GM23338 (cell line): ENCODE measurements at regions not wholly inside any gene's neighbourhood (a gene's known extent, or its start where the extent isn't known, plus 50 kb on each side); places are given as distances from the start of the nearest gene placed in this dataset.

Experiments
- CREB1 ChIP-seq: fragments of 250-450 bp; sonication (Bioruptor Pico); IDR thresholded peaks from 2 replicates; pipeline ENCODE4 v1.5.0; 2020; ENCODE audit warnings: low read depth, mild to moderate bottlenecking, moderate library complexity
- EZH2 ChIP-seq: fragments of 200-600 bp; sonication (generic); IDR thresholded peaks from one replicate; pipeline ENCODE4 v1.8.0; 2017; ENCODE audit warnings: antibody characterized with exemption, mild to moderate bottlenecking, low read depth; ENCODE audit not compliant: unreplicated experiment
- EZH2phosphoT487 ChIP-seq: fragments of 200-600 bp; sonication (generic); IDR thresholded peaks from one replicate; pipeline ENCODE4 v1.8.1; 2018; ENCODE audit warnings: antibody characterized with exemption; ENCODE audit not compliant: unreplicated experiment
- JUNB ChIP-seq: IDR thresholded peaks from one replicate; pipeline ENCODE4 v1.6.1; 2016; ENCODE audit warnings: antibody characterized with exemption; ENCODE audit not compliant: unreplicated experiment
- NANOG ChIP-seq: IDR thresholded peaks from 2 replicates; pipeline ENCODE4 v1.6.1; 2016; ENCODE audit warnings: antibody characterized with exemption, borderline replicate concordance
- POLR2AphosphoS5 ChIP-seq: IDR thresholded peaks from 2 replicates; pipeline ENCODE4 v1.6.1; 2016; ENCODE audit warnings: antibody characterized with exemption, low read depth
- STAT1 ChIP-seq: IDR thresholded peaks from one replicate; pipeline ENCODE4 v1.6.1; 2016; ENCODE audit warnings: antibody characterized with exemption; ENCODE audit not compliant: unreplicated experiment
- ZNF114 ChIP-seq: fragments of 250-450 bp; sonication (Bioruptor Pico); IDR thresholded peaks from 2 replicates; pipeline ENCODE4 v1.5.0; 2020; ENCODE audit warnings: mild to moderate bottlenecking, moderate library complexity
- ZNF331 ChIP-seq: fragments of 250-450 bp; sonication (Bioruptor Pico); IDR thresholded peaks from 2 replicates; pipeline ENCODE4 v1.5.0; 2020; ENCODE audit warnings: low read depth, mild to moderate bottlenecking, moderate library complexity
- TF ChIP-seq, protein P1 (sequence below), 2 experiments: fragments of 200-600 bp in 1 of 2; sonication (generic) in 1 of 2; conservative IDR thresholded peaks; 2 replicates each; pipeline versions ENCODE4 v1.5.1 to v1.6.1; 2016 to 2017; ENCODE audit warnings: antibody characterized with exemption in 2 of 2, low read depth in 2 of 2, mild to moderate bottlenecking in 2 of 2, moderate library complexity in 1 of 2
- TF ChIP-seq, protein P2 (sequence below): IDR thresholded peaks from one replicate; pipeline ENCODE4 v1.6.1; 2018; ENCODE audit warnings: antibody characterized with exemption; ENCODE audit not compliant: unreplicated experiment
- TF ChIP-seq, protein P3 (sequence below): fragments of 250-450 bp; sonication (Bioruptor Pico); IDR thresholded peaks from 2 replicates; pipeline ENCODE4 v1.5.0; 2020; ENCODE audit warnings: mild to moderate bottlenecking, moderate library complexity
- TF ChIP-seq, protein P4 (sequence below): IDR thresholded peaks from 2 replicates; pipeline ENCODE4 v1.6.1; 2016; ENCODE audit warnings: antibody characterized with exemption

DNA sequence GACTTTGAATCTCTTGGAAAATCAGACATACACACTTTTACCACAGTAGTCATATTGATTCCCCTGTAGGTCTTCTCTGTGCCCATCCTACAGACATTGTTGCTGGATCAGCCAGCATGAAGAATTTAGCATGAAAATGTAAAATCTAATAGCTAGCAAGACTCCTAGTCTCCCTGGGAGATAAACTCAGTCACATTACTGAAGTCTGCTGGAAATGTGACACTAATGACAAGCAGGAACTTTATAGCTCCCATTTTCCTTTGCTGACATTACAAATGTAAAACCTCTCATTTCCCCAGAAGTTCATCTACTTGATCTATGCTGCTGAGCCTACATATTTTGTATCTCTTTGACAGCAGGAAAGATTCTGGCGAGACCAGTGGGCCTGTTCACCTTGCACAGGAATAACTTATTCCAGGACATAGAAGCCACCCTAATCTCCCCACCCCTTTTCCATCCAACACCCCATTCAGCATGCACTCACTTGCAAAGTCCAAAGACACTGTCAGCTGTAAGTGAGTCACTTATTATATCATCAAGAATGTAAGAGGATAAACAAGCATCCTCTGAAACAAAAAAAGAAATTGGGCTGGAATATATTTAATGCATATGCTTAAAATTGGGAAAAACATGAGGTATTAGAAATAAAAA lies 648.3 kb upstream of the PKDCC start:
- TF ChIP-seq, protein P1, sequence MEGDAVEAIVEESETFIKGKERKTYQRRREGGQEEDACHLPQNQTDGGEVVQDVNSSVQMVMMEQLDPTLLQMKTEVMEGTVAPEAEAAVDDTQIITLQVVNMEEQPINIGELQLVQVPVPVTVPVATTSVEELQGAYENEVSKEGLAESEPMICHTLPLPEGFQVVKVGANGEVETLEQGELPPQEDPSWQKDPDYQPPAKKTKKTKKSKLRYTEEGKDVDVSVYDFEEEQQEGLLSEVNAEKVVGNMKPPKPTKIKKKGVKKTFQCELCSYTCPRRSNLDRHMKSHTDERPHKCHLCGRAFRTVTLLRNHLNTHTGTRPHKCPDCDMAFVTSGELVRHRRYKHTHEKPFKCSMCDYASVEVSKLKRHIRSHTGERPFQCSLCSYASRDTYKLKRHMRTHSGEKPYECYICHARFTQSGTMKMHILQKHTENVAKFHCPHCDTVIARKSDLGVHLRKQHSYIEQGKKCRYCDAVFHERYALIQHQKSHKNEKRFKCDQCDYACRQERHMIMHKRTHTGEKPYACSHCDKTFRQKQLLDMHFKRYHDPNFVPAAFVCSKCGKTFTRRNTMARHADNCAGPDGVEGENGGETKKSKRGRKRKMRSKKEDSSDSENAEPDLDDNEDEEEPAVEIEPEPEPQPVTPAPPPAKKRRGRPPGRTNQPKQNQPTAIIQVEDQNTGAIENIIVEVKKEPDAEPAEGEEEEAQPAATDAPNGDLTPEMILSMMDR (conservative IDR thresholded peaks at IDR 0.05; ENCODE audit: low read depth in 2 of 2): no peak
- TF ChIP-seq EZH2phosphoT487: no peak
- no peak for TF ChIP-seq EZH2
- TF ChIP-seq POLR2AphosphoS5: no peak
- no peak for TF ChIP-seq NANOG
- TF ChIP-seq, protein P2, sequence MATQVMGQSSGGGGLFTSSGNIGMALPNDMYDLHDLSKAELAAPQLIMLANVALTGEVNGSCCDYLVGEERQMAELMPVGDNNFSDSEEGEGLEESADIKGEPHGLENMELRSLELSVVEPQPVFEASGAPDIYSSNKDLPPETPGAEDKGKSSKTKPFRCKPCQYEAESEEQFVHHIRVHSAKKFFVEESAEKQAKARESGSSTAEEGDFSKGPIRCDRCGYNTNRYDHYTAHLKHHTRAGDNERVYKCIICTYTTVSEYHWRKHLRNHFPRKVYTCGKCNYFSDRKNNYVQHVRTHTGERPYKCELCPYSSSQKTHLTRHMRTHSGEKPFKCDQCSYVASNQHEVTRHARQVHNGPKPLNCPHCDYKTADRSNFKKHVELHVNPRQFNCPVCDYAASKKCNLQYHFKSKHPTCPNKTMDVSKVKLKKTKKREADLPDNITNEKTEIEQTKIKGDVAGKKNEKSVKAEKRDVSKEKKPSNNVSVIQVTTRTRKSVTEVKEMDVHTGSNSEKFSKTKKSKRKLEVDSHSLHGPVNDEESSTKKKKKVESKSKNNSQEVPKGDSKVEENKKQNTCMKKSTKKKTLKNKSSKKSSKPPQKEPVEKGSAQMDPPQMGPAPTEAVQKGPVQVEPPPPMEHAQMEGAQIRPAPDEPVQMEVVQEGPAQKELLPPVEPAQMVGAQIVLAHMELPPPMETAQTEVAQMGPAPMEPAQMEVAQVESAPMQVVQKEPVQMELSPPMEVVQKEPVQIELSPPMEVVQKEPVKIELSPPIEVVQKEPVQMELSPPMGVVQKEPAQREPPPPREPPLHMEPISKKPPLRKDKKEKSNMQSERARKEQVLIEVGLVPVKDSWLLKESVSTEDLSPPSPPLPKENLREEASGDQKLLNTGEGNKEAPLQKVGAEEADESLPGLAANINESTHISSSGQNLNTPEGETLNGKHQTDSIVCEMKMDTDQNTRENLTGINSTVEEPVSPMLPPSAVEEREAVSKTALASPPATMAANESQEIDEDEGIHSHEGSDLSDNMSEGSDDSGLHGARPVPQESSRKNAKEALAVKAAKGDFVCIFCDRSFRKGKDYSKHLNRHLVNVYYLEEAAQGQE: no peak
- no peak for TF ChIP-seq JUNB
- TF ChIP-seq CREB1 (CRISPR knock-in tag): no peak
- TF ChIP-seq, protein P3, sequence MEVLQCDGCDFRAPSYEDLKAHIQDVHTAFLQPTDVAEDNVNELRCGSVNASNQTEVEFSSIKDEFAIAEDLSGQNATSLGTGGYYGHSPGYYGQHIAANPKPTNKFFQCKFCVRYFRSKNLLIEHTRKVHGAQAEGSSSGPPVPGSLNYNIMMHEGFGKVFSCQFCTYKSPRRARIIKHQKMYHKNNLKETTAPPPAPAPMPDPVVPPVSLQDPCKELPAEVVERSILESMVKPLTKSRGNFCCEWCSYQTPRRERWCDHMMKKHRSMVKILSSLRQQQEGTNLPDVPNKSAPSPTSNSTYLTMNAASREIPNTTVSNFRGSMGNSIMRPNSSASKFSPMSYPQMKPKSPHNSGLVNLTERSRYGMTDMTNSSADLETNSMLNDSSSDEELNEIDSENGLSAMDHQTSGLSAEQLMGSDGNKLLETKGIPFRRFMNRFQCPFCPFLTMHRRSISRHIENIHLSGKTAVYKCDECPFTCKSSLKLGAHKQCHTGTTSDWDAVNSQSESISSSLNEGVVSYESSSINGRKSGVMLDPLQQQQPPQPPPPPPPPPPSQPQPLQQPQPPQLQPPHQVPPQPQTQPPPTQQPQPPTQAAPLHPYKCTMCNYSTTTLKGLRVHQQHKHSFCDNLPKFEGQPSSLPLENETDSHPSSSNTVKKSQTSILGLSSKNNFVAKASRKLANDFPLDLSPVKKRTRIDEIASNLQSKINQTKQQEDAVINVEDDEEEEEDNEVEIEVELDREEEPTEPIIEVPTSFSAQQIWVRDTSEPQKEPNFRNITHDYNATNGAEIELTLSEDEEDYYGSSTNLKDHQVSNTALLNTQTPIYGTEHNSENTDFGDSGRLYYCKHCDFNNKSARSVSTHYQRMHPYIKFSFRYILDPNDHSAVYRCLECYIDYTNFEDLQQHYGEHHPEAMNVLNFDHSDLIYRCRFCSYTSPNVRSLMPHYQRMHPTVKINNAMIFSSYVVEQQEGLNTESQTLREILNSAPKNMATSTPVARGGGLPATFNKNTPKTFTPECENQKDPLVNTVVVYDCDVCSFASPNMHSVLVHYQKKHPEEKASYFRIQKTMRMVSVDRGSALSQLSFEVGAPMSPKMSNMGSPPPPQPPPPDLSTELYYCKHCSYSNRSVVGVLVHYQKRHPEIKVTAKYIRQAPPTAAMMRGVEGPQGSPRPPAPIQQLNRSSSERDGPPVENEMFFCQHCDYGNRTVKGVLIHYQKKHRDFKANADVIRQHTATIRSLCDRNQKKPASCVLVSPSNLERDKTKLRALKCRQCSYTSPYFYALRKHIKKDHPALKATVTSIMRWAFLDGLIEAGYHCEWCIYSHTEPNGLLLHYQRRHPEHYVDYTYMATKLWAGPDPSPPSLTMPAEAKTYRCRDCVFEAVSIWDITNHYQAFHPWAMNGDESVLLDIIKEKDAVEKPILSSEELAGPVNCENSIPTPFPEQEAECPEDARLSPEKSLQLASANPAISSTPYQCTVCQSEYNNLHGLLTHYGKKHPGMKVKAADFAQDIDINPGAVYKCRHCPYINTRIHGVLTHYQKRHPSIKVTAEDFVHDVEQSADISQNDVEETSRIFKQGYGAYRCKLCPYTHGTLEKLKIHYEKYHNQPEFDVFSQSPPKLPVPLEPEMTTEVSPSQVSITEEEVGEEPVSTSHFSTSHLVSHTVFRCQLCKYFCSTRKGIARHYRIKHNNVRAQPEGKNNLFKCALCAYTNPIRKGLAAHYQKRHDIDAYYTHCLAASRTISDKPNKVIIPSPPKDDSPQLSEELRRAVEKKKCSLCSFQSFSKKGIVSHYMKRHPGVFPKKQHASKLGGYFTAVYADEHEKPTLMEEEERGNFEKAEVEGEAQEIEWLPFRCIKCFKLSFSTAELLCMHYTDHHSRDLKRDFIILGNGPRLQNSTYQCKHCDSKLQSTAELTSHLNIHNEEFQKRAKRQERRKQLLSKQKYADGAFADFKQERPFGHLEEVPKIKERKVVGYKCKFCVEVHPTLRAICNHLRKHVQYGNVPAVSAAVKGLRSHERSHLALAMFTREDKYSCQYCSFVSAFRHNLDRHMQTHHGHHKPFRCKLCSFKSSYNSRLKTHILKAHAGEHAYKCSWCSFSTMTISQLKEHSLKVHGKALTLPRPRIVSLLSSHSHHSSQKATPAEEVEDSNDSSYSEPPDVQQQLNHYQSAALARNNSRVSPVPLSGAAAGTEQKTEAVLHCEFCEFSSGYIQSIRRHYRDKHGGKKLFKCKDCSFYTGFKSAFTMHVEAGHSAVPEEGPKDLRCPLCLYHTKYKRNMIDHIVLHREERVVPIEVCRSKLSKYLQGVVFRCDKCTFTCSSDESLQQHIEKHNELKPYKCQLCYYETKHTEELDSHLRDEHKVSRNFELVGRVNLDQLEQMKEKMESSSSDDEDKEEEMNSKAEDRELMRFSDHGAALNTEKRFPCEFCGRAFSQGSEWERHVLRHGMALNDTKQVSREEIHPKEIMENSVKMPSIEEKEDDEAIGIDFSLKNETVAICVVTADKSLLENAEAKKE (CRISPR knock-in tag): no peak
- no peak for TF ChIP-seq STAT1
- no peak for TF ChIP-seq ZNF331 (CRISPR knock-in tag)
- TF ChIP-seq, protein P4, sequence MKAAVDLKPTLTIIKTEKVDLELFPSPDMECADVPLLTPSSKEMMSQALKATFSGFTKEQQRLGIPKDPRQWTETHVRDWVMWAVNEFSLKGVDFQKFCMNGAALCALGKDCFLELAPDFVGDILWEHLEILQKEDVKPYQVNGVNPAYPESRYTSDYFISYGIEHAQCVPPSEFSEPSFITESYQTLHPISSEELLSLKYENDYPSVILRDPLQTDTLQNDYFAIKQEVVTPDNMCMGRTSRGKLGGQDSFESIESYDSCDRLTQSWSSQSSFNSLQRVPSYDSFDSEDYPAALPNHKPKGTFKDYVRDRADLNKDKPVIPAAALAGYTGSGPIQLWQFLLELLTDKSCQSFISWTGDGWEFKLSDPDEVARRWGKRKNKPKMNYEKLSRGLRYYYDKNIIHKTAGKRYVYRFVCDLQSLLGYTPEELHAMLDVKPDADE: no peak
- TF ChIP-seq ZNF114 (CRISPR knock-in tag): no peak
